HepG2 (cell line): ENCODE measurements at regions not wholly inside any gene's neighbourhood (a gene's known extent, or its start where the extent isn't known, plus 50 kb on each side); places are given as distances from the start of the nearest gene placed in this dataset.

Experiments used
- ATAC-seq: fragments of 200-7000 bp; cut with Tn5 transposase; 3 replicates; pipeline ENCODE4 v1.9.1; 2020; ENCODE audit warnings: mild to moderate bottlenecking, moderate library complexity
- BruUV-seq: library from RNA; stranded (reverse); fragments of 400-500 nt; replicated peaks from 2 replicates; lab custom pipeline; 2021; lab: Mats Ljungman, UMichigan
- CTCF ChIA-PET: fragments of 300-600 bp; formaldehyde crosslinking; extraction: SDS; loops from one replicate; lab custom pipeline; 2021; ENCODE audit warnings: low total read pairs, inconsistent platforms, low intra/inter-chr PET ratio; lab: Yijun Ruan, JAX
- POLR2A ChIA-PET: fragments of 350-600 bp; sonication (Branson Sonifier 250); formaldehyde crosslinking; loops from one replicate; lab custom pipeline; 2020; ENCODE audit warnings: antibody characterized with exemption, inconsistent platforms; lab: Yijun Ruan, JAX
- DNase-seq: peaks from one replicate; pipeline ENCODE4 v3.0.0-alpha.2; 2015; ENCODE audit warnings: low spot score
- FAIRE-seq: peaks from 3 replicates; lab custom pipeline; 2011; peaks lifted over from hg19 to GRCh38; lab: Jason Lieb, UNC
- H2AFZ ChIP-seq: one replicate; pipeline ENCODE4 v1.6.1; 2011; ENCODE audit warnings: low read length, inconsistent platforms
- H3K27ac ChIP-seq: fragments of 300-600 bp; 3 replicates; pipeline ENCODE4 v1.8.0; 2011; ENCODE audit warnings: mixed run types, mild to moderate bottlenecking, mixed read lengths, low read length, inconsistent platforms; ENCODE audit not compliant: insufficient read depth; ENCODE audit errors: extremely low read length
- H3K27me3 ChIP-seq, 2 experiments: fragments of 200-600 bp in 1 of 2; 2 replicates in 1 of 2; 3 replicates in 1 of 2; pipeline versions ENCODE4 v1.6.0 to v1.8.0; 2011; ENCODE audit warnings: low read length in 2 of 2, mild to moderate bottlenecking in 2 of 2, moderate library complexity in 2 of 2, inconsistent platforms in 1 of 2; ENCODE audit not compliant: insufficient read depth in 2 of 2, control insufficient read depth in 1 of 2
- H3K36me3 ChIP-seq, 2 experiments: fragments of 200-600 bp in 1 of 2; replicated peaks in 1 of 2; 2 replicates in 1 of 2; 3 replicates in 1 of 2; pipeline versions ENCODE4 v1.5.1 to v1.8.0; 2011; ENCODE audit warnings: low read length in 2 of 2, inconsistent platforms in 1 of 2; ENCODE audit not compliant: insufficient read depth in 2 of 2, control insufficient read depth in 1 of 2
- H3K4me1 ChIP-seq: 2 replicates; pipeline ENCODE4 v1.5.1; 2012; ENCODE audit warnings: low read length, inconsistent platforms; ENCODE audit not compliant: insufficient read depth
- H3K4me2 ChIP-seq: 2 replicates; pipeline ENCODE4 v1.6.0; 2011; ENCODE audit warnings: low read depth, low read length, inconsistent platforms
- H3K4me3 ChIP-seq, 3 experiments: fragments of 200-600 bp in 1 of 3; sonication (generic), shearing (Covaris generic) in 1 of 3; replicated peaks in 1 of 3; 2 replicates each; pipeline ENCODE4 v1.5.1; 2011 to 2016; ENCODE audit warnings: low read length in 3 of 3, inconsistent platforms in 2 of 3, low read depth in 2 of 3, mild to moderate bottlenecking in 2 of 3, control low read depth in 1 of 3, mixed read lengths in 1 of 3; ENCODE audit not compliant: insufficient read depth in 1 of 3
- H3K79me2 ChIP-seq: one replicate; pipeline ENCODE4 v1.6.1; 2011; ENCODE audit warnings: low read length, inconsistent platforms; ENCODE audit not compliant: insufficient read depth
- H3K9ac ChIP-seq: 2 replicates; pipeline ENCODE4 v1.6.0; 2011; ENCODE audit warnings: mild to moderate bottlenecking, low read depth, low read length, inconsistent platforms; ENCODE audit not compliant: insufficient read depth
- H3K9me3 ChIP-seq: 2 replicates; pipeline ENCODE4 v1.5.1; 2012; ENCODE audit warnings: mild to moderate bottlenecking, low read length
- H4K20me1 ChIP-seq: 2 replicates; pipeline ENCODE4 v1.6.0; 2011; ENCODE audit warnings: inconsistent platforms, mild to moderate bottlenecking, low read length, moderate library complexity; ENCODE audit not compliant: insufficient read depth
- FIP1L1 ChIP-seq: fragments of 200-400 bp; formaldehyde crosslinking; IDR thresholded peaks from 2 replicates; pipeline ENCODE4 v1.6.1; 2018; ENCODE audit warnings: low read depth, mild to moderate bottlenecking, low read length, moderate library complexity, borderline replicate concordance; ENCODE audit not compliant: insufficient read depth
- HES4 ChIP-seq: sonication (generic); formaldehyde crosslinking; IDR thresholded peaks from 2 replicates; pipeline ENCODE4 v1.9.0; 2021; ENCODE audit warnings: mild to moderate bottlenecking, missing genetic modification reagents, borderline replicate concordance
- NKX3-1 ChIP-seq: sonication (generic); formaldehyde crosslinking; IDR thresholded peaks from 2 replicates; pipeline ENCODE4 v1.5.0; 2020; ENCODE audit warnings: missing genetic modification reagents
- PTBP1 ChIP-seq: fragments of 200-400 bp; formaldehyde crosslinking; IDR thresholded peaks from 2 replicates; pipeline ENCODE4 v1.6.1; 2018; ENCODE audit warnings: low read length, low read depth; ENCODE audit not compliant: poor library complexity, severe bottlenecking
- RFX1 ChIP-seq: fragments of 450-650 bp; IDR thresholded peaks from 2 replicates; pipeline ENCODE4 v1.6.1; 2017
- TBL1XR1 ChIP-seq: fragments of 150-350 bp; IDR thresholded peaks from 2 replicates; pipeline ENCODE4 v1.6.1; 2014; ENCODE audit warnings: borderline replicate concordance, low read length; ENCODE audit not compliant: partially characterized antibody
- ZBTB1 ChIP-seq: sonication (generic); formaldehyde crosslinking; IDR thresholded peaks from 2 replicates; pipeline ENCODE4 v1.4.0; 2020; ENCODE audit warnings: missing genetic modification reagents, borderline replicate concordance
- ZHX1 ChIP-seq: sonication (generic); formaldehyde crosslinking; IDR thresholded peaks from 2 replicates; pipeline ENCODE4 v1.8.1; 2022; ENCODE audit warnings: low read depth, mild to moderate bottlenecking, missing genetic modification reagents
- ZNF629 ChIP-seq: sonication (generic); formaldehyde crosslinking; conservative IDR thresholded peaks from 2 replicates; pipeline ENCODE4 v1.5.0; 2020; ENCODE audit warnings: missing genetic modification reagents
- WGBS: methylation state at CpG from one replicate; pipeline ENCODE4 v1.1.6; 2017; ENCODE audit warnings: low lambda C conversion rate; 5-methylcytosine and 5-hydroxymethylcytosine counted together
- in situ Hi-C: cut with HindIII; loops from 2 replicates; pipeline ENCODE4 v1.10.0; 2017; ENCODE audit warnings: low pct_unique_long_range_greater_than_20kb; ENCODE audit not compliant: extremely low pct_ligation_motif_present
- intact Hi-C: fragments of 100-400 bp; cut with micrococcal nuclease; formaldehyde crosslinking; loops from one replicate; pipeline ENCODE4 v1.10.0; 2022; ENCODE audit not compliant: unreplicated experiment
- TF ChIP-seq, protein P1 (sequence below): IDR thresholded peaks from 2 replicates; pipeline ENCODE4 v1.6.1; 2016; ENCODE audit warnings: mild to moderate bottlenecking
- TF ChIP-seq, protein P2 (sequence below): sonication (generic); formaldehyde crosslinking; IDR thresholded peaks from 2 replicates; pipeline ENCODE4 v1.4.0; 2020; ENCODE audit warnings: mild to moderate bottlenecking, missing genetic modification reagents
- TF ChIP-seq, protein P3 (sequence below): sonication (generic); formaldehyde crosslinking; IDR thresholded peaks from 2 replicates; pipeline ENCODE4 v1.5.0; 2020; ENCODE audit warnings: mild to moderate bottlenecking, missing genetic modification reagents
- TF ChIP-seq, protein P4 (sequence below): sonication (generic); formaldehyde crosslinking; IDR thresholded peaks from 2 replicates; pipeline ENCODE4 v1.4.0; 2020; ENCODE audit warnings: missing genetic modification reagents, mild to moderate bottlenecking, borderline replicate concordance

- no peaks in the 10 kb centered on the region; the same call in 1 of the 2 replicates for H3K9me3 ChIP-seq
- POLR2A ChIA-PET, result no interaction called here
Observed at GRCh38 chr9:87320146-87320884, 177.4 kb upstream of the DAPK1 start.

More at GRCh38 chr9:87320146-87320884, 177.4 kb upstream of the DAPK1 start:
- Histone ChIP-seq H2AFZ (no peak overlapping the region), H3K4me3 (no peak overlapping the region), H3K79me2 (no peaks in the 10 kb centered on the region), H4K20me1 (no peaks in the 10 kb centered on the region), H3K9ac (no peak overlapping the region), H3K27ac (no peak overlapping the region), H3K4me1 (no peaks in the 10 kb centered on the region), H3K36me3 (no peaks in the 10 kb centered on the region), H3K27me3 (no peaks in the 10 kb centered on the region), H3K4me2 (no peak overlapping the region)
- no peak for ATAC-seq
- in situ Hi-C loops (loop anchor here (10.0 kb wide), 2 partner anchors 686 to 886 kb away; no protein-coding TSS in a partner anchor), intact Hi-C loops (loop anchor here (5.0 kb wide), 2 partner anchors 683 to 1033 kb away; no protein-coding TSS in a partner anchor)
- 0% methylated on average over 2 of the region's 2 CpGs for WGBS
- TF ChIP-seq ZBTB1 (no peak), TBL1XR1 (no peak), HES4 (no peak), NKX3-1 (CRISPR knock-in tag) (no peak), PTBP1 (no peak), FIP1L1 (no peak), ZNF629 (CRISPR knock-in tag) (no peak), RFX1 (no peak), ZHX1 (CRISPR knock-in tag) (no peak)
- TF ChIP-seq, protein P1, sequence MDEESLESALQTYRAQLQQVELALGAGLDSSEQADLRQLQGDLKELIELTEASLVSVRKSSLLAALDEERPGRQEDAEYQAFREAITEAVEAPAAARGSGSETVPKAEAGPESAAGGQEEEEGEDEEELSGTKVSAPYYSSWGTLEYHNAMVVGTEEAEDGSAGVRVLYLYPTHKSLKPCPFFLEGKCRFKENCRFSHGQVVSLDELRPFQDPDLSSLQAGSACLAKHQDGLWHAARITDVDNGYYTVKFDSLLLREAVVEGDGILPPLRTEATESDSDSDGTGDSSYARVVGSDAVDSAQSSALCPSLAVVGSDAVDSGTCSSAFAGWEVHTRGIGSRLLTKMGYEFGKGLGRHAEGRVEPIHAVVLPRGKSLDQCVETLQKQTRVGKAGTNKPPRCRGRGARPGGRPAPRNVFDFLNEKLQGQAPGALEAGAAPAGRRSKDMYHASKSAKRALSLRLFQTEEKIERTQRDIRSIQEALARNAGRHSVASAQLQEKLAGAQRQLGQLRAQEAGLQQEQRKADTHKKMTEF (CRISPR knock-in tag), result no peak
- TF ChIP-seq, protein P2, sequence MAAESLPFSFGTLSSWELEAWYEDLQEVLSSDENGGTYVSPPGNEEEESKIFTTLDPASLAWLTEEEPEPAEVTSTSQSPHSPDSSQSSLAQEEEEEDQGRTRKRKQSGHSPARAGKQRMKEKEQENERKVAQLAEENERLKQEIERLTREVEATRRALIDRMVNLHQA (CRISPR knock-in tag), result no peak
- TF ChIP-seq, protein P3, sequence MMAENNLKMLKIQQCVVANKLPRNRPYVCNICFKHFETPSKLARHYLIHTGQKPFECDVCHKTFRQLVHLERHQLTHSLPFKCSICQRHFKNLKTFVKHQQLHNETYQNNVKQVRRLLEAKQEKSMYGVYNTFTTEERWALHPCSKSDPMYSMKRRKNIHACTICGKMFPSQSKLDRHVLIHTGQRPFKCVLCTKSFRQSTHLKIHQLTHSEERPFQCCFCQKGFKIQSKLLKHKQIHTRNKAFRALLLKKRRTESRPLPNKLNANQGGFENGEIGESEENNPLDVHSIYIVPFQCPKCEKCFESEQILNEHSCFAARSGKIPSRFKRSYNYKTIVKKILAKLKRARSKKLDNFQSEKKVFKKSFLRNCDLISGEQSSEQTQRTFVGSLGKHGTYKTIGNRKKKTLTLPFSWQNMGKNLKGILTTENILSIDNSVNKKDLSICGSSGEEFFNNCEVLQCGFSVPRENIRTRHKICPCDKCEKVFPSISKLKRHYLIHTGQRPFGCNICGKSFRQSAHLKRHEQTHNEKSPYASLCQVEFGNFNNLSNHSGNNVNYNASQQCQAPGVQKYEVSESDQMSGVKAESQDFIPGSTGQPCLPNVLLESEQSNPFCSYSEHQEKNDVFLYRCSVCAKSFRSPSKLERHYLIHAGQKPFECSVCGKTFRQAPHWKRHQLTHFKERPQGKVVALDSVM, result no peak
- TF ChIP-seq, protein P4, sequence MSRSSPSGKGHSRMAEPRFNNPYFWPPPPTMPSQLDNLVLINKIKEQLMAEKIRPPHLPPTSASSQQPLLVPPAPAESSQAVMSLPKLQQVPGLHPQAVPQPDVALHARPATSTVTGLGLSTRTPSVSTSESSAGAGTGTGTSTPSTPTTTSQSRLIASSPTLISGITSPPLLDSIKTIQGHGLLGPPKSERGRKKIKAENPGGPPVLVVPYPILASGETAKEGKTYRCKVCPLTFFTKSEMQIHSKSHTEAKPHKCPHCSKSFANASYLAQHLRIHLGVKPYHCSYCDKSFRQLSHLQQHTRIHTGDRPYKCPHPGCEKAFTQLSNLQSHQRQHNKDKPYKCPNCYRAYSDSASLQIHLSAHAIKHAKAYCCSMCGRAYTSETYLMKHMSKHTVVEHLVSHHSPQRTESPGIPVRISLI (CRISPR knock-in tag), result no peak
- FAIRE-seq, result no peak
- DNase-seq, result no peak
- CTCF ChIA-PET, result no interaction called here
- BruUV-seq, result no TSS peak
